ENCODE measurements at regions not wholly inside any gene's neighbourhood (a gene's known extent, or its start where the extent isn't known, plus 50 kb on each side); places are given as distances from the start of the nearest gene placed in this dataset.

DNA sequence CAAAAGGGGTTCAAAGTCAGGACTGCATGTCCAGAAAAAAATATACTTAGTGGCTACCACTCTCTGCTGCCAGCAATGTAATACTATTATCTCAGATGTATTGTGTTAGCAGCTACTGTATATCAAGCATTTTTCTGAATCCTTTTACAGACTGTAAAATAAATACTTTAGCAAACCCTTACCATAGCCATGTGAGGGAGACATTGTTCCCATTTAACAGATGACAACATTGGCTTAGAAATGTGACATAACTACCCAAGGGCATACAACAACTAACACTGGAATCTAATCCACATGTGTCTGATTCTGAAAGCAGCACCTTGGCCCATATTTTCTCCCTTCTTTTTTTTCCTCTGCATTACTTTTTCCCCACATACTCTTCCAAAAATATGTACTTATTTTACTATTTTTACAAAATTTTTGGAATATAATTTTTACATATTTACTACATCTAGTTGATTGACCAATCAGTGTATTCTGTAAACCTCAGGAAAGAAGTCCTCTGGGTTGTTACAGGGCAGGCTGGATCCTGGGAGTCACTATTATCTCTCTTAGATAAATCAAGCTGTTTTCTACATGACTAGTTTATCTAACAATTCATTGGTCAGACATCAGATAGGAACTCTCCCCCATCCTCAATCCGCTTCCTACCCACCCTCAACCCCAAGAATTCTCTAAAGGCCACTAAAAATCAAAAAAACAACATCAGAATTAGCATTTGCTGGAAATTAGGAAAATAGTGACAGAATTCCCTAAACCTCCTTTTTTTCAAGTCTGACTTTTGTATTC is 154.1 kb downstream of the BTG1 start:
- TF ChIP-seq, protein P1, sequence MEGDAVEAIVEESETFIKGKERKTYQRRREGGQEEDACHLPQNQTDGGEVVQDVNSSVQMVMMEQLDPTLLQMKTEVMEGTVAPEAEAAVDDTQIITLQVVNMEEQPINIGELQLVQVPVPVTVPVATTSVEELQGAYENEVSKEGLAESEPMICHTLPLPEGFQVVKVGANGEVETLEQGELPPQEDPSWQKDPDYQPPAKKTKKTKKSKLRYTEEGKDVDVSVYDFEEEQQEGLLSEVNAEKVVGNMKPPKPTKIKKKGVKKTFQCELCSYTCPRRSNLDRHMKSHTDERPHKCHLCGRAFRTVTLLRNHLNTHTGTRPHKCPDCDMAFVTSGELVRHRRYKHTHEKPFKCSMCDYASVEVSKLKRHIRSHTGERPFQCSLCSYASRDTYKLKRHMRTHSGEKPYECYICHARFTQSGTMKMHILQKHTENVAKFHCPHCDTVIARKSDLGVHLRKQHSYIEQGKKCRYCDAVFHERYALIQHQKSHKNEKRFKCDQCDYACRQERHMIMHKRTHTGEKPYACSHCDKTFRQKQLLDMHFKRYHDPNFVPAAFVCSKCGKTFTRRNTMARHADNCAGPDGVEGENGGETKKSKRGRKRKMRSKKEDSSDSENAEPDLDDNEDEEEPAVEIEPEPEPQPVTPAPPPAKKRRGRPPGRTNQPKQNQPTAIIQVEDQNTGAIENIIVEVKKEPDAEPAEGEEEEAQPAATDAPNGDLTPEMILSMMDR (IDR thresholded peaks at IDR 0.05; ENCODE audit: insufficient read depth, low read depth, low read length), result no peak
- TF ChIP-seq EZH2 (IDR thresholded peaks at IDR 0.05; ENCODE audit: insufficient read depth, low read length), result no peak
